ENCODE measurements at regions not wholly inside any gene's neighbourhood (a gene's known extent, or its start where the extent isn't known, plus 50 kb on each side); places are given as distances from the start of the nearest gene placed in this dataset.
"Not testable (repeated sequence)": the region's sequence is repeated elsewhere in the genome, so short reads cannot be mapped to it uniquely, and the experiment has no call there.

GRCh38 chr4:124111411-124111810 lies 601.1 kb downstream of the ANKRD50 start:
- no peaks in the 10 kb centered on the region for H3K36me3 ChIP-seq (ENCODE audit: insufficient read depth)
- no peaks in the 10 kb centered on the region for H3K4me1 ChIP-seq (ENCODE audit: insufficient read depth)
- H3K27ac ChIP-seq (ENCODE audit: low read depth), result no peak overlapping the region
- DNase-seq (ENCODE audit: extremely low spot score), result no peak
- H3K4me3 ChIP-seq (ENCODE audit: low read depth, low read length), result no peak overlapping the region
- WGBS, result 66% methylated on average over 2 of the region's 2 CpGs

GRCh38 chr4:124111922-124112321 lies 600.6 kb downstream of the ANKRD50 start:
- DNase-seq (ENCODE audit: extremely low spot score), result peak; percentile 73
- Histone ChIP-seq H3K4me1 (ENCODE audit: insufficient read depth) (no peaks in the 10 kb centered on the region), H3K36me3 (ENCODE audit: insufficient read depth) (no peaks in the 10 kb centered on the region), H3K27ac (ENCODE audit: low read depth) (no peak overlapping the region), H3K4me3 (ENCODE audit: low read depth, low read length) (no peak overlapping the region)
- WGBS, result 40% methylated on average over 2 of the region's 2 CpGs

- 67% methylated on average over 2 of the region's 2 CpGs for WGBS
Observed at GRCh38 chr4:124118061-124118460, 594.5 kb downstream of the ANKRD50 start.

GRCh38 chr4:124121461-124121971 lies 591.0 kb downstream of the ANKRD50 start:
- 80% methylated on average over 1 of the region's 1 CpG for WGBS
- Histone ChIP-seq H3K4me1 (ENCODE audit: insufficient read depth) (no peaks in the 10 kb centered on the region), H3K36me3 (ENCODE audit: insufficient read depth) (no peaks in the 10 kb centered on the region), H3K27ac (ENCODE audit: low read depth) (no peak overlapping the region), H3K4me3 (ENCODE audit: low read depth, low read length) (no peak overlapping the region)
- no peak for DNase-seq (ENCODE audit: extremely low spot score)

More at GRCh38 chr4:124118061-124118460, 594.5 kb downstream of the ANKRD50 start:
- H3K4me1 ChIP-seq (ENCODE audit: insufficient read depth), result no peaks in the 10 kb centered on the region
- no peak overlapping the region for H3K27ac ChIP-seq (ENCODE audit: low read depth)
- no peak overlapping the region for H3K4me3 ChIP-seq (ENCODE audit: low read depth, low read length)
- no peak for DNase-seq (ENCODE audit: extremely low spot score)
- H3K36me3 ChIP-seq (ENCODE audit: insufficient read depth), result no peaks in the 10 kb centered on the region

- no peak for DNase-seq (ENCODE audit: extremely low spot score)
- no peaks in the 10 kb centered on the region for H3K4me1 ChIP-seq (ENCODE audit: insufficient read depth)
- no peaks in the 10 kb centered on the region for H3K36me3 ChIP-seq (ENCODE audit: insufficient read depth)
- no peak overlapping the region for H3K27ac ChIP-seq (ENCODE audit: low read depth)
- WGBS, result 95% methylated on average over 4 of the region's 4 CpGs
- H3K4me3 ChIP-seq (ENCODE audit: low read depth, low read length), result no peak overlapping the region
Observed at GRCh38 chr4:124123181-124123580, 589.4 kb downstream of the ANKRD50 start.

- 63% methylated on average over 1 of the region's 1 CpG for WGBS
- H3K36me3 ChIP-seq (ENCODE audit: insufficient read depth), result no peaks in the 10 kb centered on the region
- no peak overlapping the region for H3K4me3 ChIP-seq (ENCODE audit: low read depth, low read length)
Observed at GRCh38 chr4:124123721-124124120, 588.8 kb downstream of the ANKRD50 start.

GRCh38 chr4:124131324-124131723 lies 581.2 kb downstream of the ANKRD50 start:
- H3K36me3 ChIP-seq (ENCODE audit: insufficient read depth); DNase-seq (ENCODE audit: extremely low spot score); H3K4me1 ChIP-seq (ENCODE audit: insufficient read depth); H3K4me3 ChIP-seq (ENCODE audit: low read depth, low read length); H3K27ac ChIP-seq (ENCODE audit: low read depth): not testable (repeated sequence)
- WGBS, result 99% methylated on average over 6 of the region's 6 CpGs

More at GRCh38 chr4:124123721-124124120, 588.8 kb downstream of the ANKRD50 start:
- Histone ChIP-seq H3K27ac (ENCODE audit: low read depth) (no peak overlapping the region), H3K4me1 (ENCODE audit: insufficient read depth) (no peaks in the 10 kb centered on the region)
- no peak for DNase-seq (ENCODE audit: extremely low spot score)

- Histone ChIP-seq H3K4me1 (ENCODE audit: insufficient read depth) (no peaks in the 10 kb centered on the region), H3K36me3 (ENCODE audit: insufficient read depth) (no peaks in the 10 kb centered on the region), H3K4me3 (ENCODE audit: low read depth, low read length) (no peak overlapping the region), H3K27ac (ENCODE audit: low read depth) (no peak overlapping the region)
- 96% methylated on average over 2 of the region's 2 CpGs for WGBS
- no peak for DNase-seq (ENCODE audit: extremely low spot score)
Observed at GRCh38 chr4:124132161-124132560, 580.4 kb downstream of the ANKRD50 start.

GRCh38 chr4:124133753-124134152 lies 578.8 kb downstream of the ANKRD50 start:
- no peaks in the 10 kb centered on the region for H3K4me1 ChIP-seq (ENCODE audit: insufficient read depth)
- H3K36me3 ChIP-seq (ENCODE audit: insufficient read depth), result no peaks in the 10 kb centered on the region
- DNase-seq (ENCODE audit: extremely low spot score), result no peak
- H3K4me3 ChIP-seq (ENCODE audit: low read depth, low read length), result no peak overlapping the region
- WGBS, result 62% methylated on average over 1 of the region's 1 CpG
- H3K27ac ChIP-seq (ENCODE audit: low read depth), result no peak overlapping the region

- 35% methylated on average over 1 of the region's 1 CpG for WGBS
Observed at GRCh38 chr4:124135409-124135813, 577.1 kb downstream of the ANKRD50 start.

GRCh38 chr4:124139044-124139443 lies 573.5 kb downstream of the ANKRD50 start:
- Histone ChIP-seq H3K36me3 (ENCODE audit: insufficient read depth) (no peaks in the 10 kb centered on the region), H3K27ac (ENCODE audit: low read depth) (no peak overlapping the region), H3K4me1 (ENCODE audit: insufficient read depth) (no peaks in the 10 kb centered on the region), H3K4me3 (ENCODE audit: low read depth, low read length) (no peak overlapping the region)
- 96% methylated on average over 6 of the region's 6 CpGs for WGBS
- no peak for DNase-seq (ENCODE audit: extremely low spot score)

More at GRCh38 chr4:124135409-124135813, 577.1 kb downstream of the ANKRD50 start:
- no peak for DNase-seq (ENCODE audit: extremely low spot score)
- Histone ChIP-seq H3K4me1 (ENCODE audit: insufficient read depth) (no peaks in the 10 kb centered on the region), H3K27ac (ENCODE audit: low read depth) (no peak overlapping the region), H3K36me3 (ENCODE audit: insufficient read depth) (no peaks in the 10 kb centered on the region), H3K4me3 (ENCODE audit: low read depth, low read length) (no peak overlapping the region)

- Histone ChIP-seq H3K36me3 (ENCODE audit: insufficient read depth) (no peaks in the 10 kb centered on the region), H3K4me3 (ENCODE audit: low read depth, low read length) (no peak overlapping the region), H3K27ac (ENCODE audit: low read depth) (no peak overlapping the region), H3K4me1 (ENCODE audit: insufficient read depth) (no peaks in the 10 kb centered on the region)
- WGBS, result 91% methylated on average over 4 of the region's 4 CpGs
- DNase-seq (ENCODE audit: extremely low spot score), result no peak
Observed at GRCh38 chr4:124143632-124144031, 568.9 kb downstream of the ANKRD50 start.

- H3K4me3 ChIP-seq (ENCODE audit: low read depth, low read length), result no peak overlapping the region
- no peak for DNase-seq (ENCODE audit: extremely low spot score)
- H3K4me1 ChIP-seq (ENCODE audit: insufficient read depth), result no peaks in the 10 kb centered on the region
- no peaks in the 10 kb centered on the region for H3K36me3 ChIP-seq (ENCODE audit: insufficient read depth)
- WGBS, result 40% methylated on average over 4 of the region's 4 CpGs
- H3K27ac ChIP-seq (ENCODE audit: low read depth), result no peak overlapping the region
Observed at GRCh38 chr4:124144238-124144654, 568.3 kb downstream of the ANKRD50 start.

GRCh38 chr4:124146068-124146467 lies 566.5 kb downstream of the ANKRD50 start:
- 19% methylated on average over 1 of the region's 1 CpG for WGBS

GRCh38 chr4:124151031-124151430 lies 561.5 kb downstream of the ANKRD50 start:
- no peak overlapping the region for H3K27ac ChIP-seq (ENCODE audit: low read depth)
- no peak overlapping the region for H3K4me3 ChIP-seq (ENCODE audit: low read depth, low read length)
- WGBS, result 93% methylated on average over 2 of the region's 2 CpGs

More at GRCh38 chr4:124146068-124146467, 566.5 kb downstream of the ANKRD50 start:
- Histone ChIP-seq H3K4me1 (ENCODE audit: insufficient read depth) (no peaks in the 10 kb centered on the region), H3K36me3 (ENCODE audit: insufficient read depth) (no peaks in the 10 kb centered on the region), H3K27ac (ENCODE audit: low read depth) (no peak overlapping the region), H3K4me3 (ENCODE audit: low read depth, low read length) (no peak overlapping the region)
- no peak for DNase-seq (ENCODE audit: extremely low spot score)

More at GRCh38 chr4:124151031-124151430, 561.5 kb downstream of the ANKRD50 start:
- no peaks in the 10 kb centered on the region for H3K4me1 ChIP-seq (ENCODE audit: insufficient read depth)
- no peak for DNase-seq (ENCODE audit: extremely low spot score)
- H3K36me3 ChIP-seq (ENCODE audit: insufficient read depth), result no peaks in the 10 kb centered on the region
